C4-2B (cell line): ENCODE measurements at regions not wholly inside any gene's neighbourhood (a gene's known extent, or its start where the extent isn't known, plus 50 kb on each side); places are given as distances from the start of the nearest gene placed in this dataset.

Source experiments
- ZFX ChIP-seq: fragments of 450-650 bp; IDR thresholded peaks from 2 replicates; pipeline ENCODE4 v1.6.1; 2017
- TF ChIP-seq, protein P1 (sequence below): fragments of 450-650 bp; conservative IDR thresholded peaks from 2 replicates; pipeline ENCODE4 v1.5.1; 2017; ENCODE audit warnings: mild to moderate bottlenecking

DNA sequence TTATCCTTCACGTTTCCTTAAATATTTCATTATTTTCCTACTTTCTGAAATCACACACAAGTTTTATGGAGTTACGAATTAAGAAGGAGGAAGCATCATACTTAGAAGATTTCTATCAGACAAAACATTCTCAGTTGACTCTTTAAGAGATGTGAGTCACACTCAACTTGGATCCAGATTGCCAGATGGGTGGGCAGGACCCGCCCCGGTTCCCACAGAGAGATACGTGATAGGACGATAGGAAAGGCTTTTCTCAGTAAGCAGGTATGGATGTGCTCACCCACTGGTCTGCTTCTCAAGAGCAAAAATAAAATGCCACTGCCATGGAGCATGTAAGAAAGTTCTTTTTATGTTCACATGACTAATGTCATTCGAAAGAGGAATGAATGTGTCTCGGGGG, 392.6 kb downstream of the MRPL39 start:
- TF ChIP-seq, protein P1, sequence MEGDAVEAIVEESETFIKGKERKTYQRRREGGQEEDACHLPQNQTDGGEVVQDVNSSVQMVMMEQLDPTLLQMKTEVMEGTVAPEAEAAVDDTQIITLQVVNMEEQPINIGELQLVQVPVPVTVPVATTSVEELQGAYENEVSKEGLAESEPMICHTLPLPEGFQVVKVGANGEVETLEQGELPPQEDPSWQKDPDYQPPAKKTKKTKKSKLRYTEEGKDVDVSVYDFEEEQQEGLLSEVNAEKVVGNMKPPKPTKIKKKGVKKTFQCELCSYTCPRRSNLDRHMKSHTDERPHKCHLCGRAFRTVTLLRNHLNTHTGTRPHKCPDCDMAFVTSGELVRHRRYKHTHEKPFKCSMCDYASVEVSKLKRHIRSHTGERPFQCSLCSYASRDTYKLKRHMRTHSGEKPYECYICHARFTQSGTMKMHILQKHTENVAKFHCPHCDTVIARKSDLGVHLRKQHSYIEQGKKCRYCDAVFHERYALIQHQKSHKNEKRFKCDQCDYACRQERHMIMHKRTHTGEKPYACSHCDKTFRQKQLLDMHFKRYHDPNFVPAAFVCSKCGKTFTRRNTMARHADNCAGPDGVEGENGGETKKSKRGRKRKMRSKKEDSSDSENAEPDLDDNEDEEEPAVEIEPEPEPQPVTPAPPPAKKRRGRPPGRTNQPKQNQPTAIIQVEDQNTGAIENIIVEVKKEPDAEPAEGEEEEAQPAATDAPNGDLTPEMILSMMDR, result no peak
- no peak for TF ChIP-seq ZFX
